GM12872 (cell line): ENCODE measurements at regions not wholly inside any gene's neighbourhood (a gene's known extent, or its start where the extent isn't known, plus 50 kb on each side); places are given as distances from the start of the nearest gene placed in this dataset.

Experiments used
- CTCF ChIP-seq: IDR thresholded peaks from 3 replicates; pipeline ENCODE4 v1.5.1; 2011; ENCODE audit warnings: low read depth, mild to moderate bottlenecking, low read length, moderate library complexity; ENCODE audit not compliant: insufficient read depth

GRCh38 chr2:59223742-59224141 lies 982.6 kb upstream of the FANCL start:
- no peak for TF ChIP-seq CTCF

GRCh38 chr2:59217360-59217759 lies 976.2 kb upstream of the FANCL start:
- TF ChIP-seq CTCF: no peak

- TF ChIP-seq CTCF: no peak
These were observed 965.2 kb upstream of the FANCL start for GRCh38 chr2:59206361-59206760.

GRCh38 chr2:59204040-59204439 lies 962.9 kb upstream of the FANCL start:
- TF ChIP-seq CTCF: no peak

- TF ChIP-seq CTCF: no peak
These were observed 955.4 kb upstream of the FANCL start for GRCh38 chr2:59196491-59196890.

GRCh38 chr2:59195851-59196250 lies 954.7 kb upstream of the FANCL start:
- TF ChIP-seq CTCF: no peak

- TF ChIP-seq CTCF: no peak
These were observed 950.7 kb upstream of the FANCL start for GRCh38 chr2:59191781-59192180.

- no peak for TF ChIP-seq CTCF
These were observed 949.4 kb upstream of the FANCL start for GRCh38 chr2:59190518-59190917.
